ENCODE measurements at regions not wholly inside any gene's neighbourhood (a gene's known extent, or its start where the extent isn't known, plus 50 kb on each side); places are given as distances from the start of the nearest gene placed in this dataset.

GRCh38 chr12:93144109-93144508, 215.0 kb upstream of the EEA1 start:
- no peaks in the 10 kb centered on the region for H3K9me3 ChIP-seq
- H3K36me3 ChIP-seq (ENCODE audit: low read depth), result no peaks in the 10 kb centered on the region
- ATAC-seq (no peak), DNase-seq (no peak)
- H3K4me3 ChIP-seq, result no peak overlapping the region
- no peaks in the 10 kb centered on the region for H3K4me1 ChIP-seq (ENCODE audit: low read depth)
- intact Hi-C loops (cut with DNase I, micrococcal nuclease), result no loop called here
- no peak for TF ChIP-seq CTCF (IDR thresholded peaks at IDR 0.05)

- Histone ChIP-seq H3K4me1 (ENCODE audit: low read depth) (peaks cover 4% of the 10 kb centered on the region), H3K36me3 (ENCODE audit: low read depth) (no peaks in the 10 kb centered on the region), H3K4me3 (no peak overlapping the region), H3K9me3 (no peaks in the 10 kb centered on the region)
- intact Hi-C loops (cut with DNase I, micrococcal nuclease), result no loop called here
- TF ChIP-seq CTCF (IDR thresholded peaks at IDR 0.05), result no peak
- no peak for DNase-seq
- peak; percentile 67 for ATAC-seq
Observed at GRCh38 chr12:93145086-93145485, 216.0 kb upstream of the EEA1 start.

- ATAC-seq (no peak), DNase-seq (no peak)
- no peaks in the 10 kb centered on the region for H3K36me3 ChIP-seq (ENCODE audit: low read depth)
- intact Hi-C loops (cut with DNase I, micrococcal nuclease), result no loop called here
- TF ChIP-seq CTCF (IDR thresholded peaks at IDR 0.05), result no peak
- H3K4me3 ChIP-seq, result no peak overlapping the region
- H3K4me1 ChIP-seq (ENCODE audit: low read depth), result peaks cover 13% of the 10 kb centered on the region
- no peaks in the 10 kb centered on the region for H3K9me3 ChIP-seq
Observed at GRCh38 chr12:93146263-93146939, 217.3 kb upstream of the EEA1 start.

GRCh38 chr12:93146970-93147369, 217.9 kb upstream of the EEA1 start:
- ATAC-seq, result no peak
- intact Hi-C loops (cut with DNase I, micrococcal nuclease), result no loop called here
- Histone ChIP-seq H3K4me3 (no peak overlapping the region), H3K36me3 (ENCODE audit: low read depth) (no peaks in the 10 kb centered on the region), H3K9me3 (no peaks in the 10 kb centered on the region), H3K4me1 (ENCODE audit: low read depth) (peaks cover 13% of the 10 kb centered on the region)
- no peak for DNase-seq
- no peak for TF ChIP-seq CTCF (IDR thresholded peaks at IDR 0.05)

GRCh38 chr12:93148412-93148811, 219.3 kb upstream of the EEA1 start:
- no peak for ATAC-seq
- H3K4me1 ChIP-seq (ENCODE audit: low read depth), result peaks cover 13% of the 10 kb centered on the region

More at GRCh38 chr12:93148412-93148811, 219.3 kb upstream of the EEA1 start:
- H3K36me3 ChIP-seq (ENCODE audit: low read depth), result no peaks in the 10 kb centered on the region
- no peak for DNase-seq
- no peak for TF ChIP-seq CTCF (IDR thresholded peaks at IDR 0.05)
- H3K4me3 ChIP-seq, result no peak overlapping the region
- H3K9me3 ChIP-seq, result no peaks in the 10 kb centered on the region
- intact Hi-C loops (cut with DNase I, micrococcal nuclease), result no loop called here

Measured in mucosa of descending colon (tissue), 3 donors.